ENCODE measurements at regions not wholly inside any gene's neighbourhood (a gene's known extent, or its start where the extent isn't known, plus 50 kb on each side); places are given as distances from the start of the nearest gene placed in this dataset.

DNA sequence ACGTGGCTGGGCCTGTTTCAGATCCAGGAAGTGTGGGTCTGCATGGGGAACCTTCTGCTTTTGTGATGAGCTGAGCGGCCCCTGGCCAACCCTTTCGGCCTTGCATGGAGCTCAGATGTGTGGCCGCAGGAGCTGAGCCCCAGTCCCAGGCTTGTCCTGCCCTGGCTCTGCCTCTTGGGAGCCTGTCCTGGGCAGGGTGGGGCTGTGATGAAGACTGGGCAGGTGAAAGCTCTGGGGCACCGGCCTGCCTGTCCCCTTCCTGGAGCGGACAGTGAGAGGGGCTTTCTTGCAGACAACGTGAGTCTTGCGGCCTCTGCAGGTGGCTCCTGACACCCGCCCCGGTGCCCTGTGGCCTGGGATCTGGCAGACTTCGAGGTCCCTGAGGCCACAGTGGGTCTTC, 1296.6 kb downstream of the BRD1 start:
- Histone ChIP-seq H3K27me3 (no peaks in the 10 kb centered on the region), H3K4me1 (replicated peaks in 1 of 2) (no peaks in the 10 kb centered on the region), H3K4me3 (no peak overlapping the region), H3K9me3 (replicated peaks in 1 of 3) (no peaks in the 10 kb centered on the region), H3K27ac (no peak overlapping the region), H3K36me3 (replicated peaks in 1 of 2) (no peaks in the 10 kb centered on the region)
- intact Hi-C loops (cut with DNase I), result no loop called here
- WGBS, 4 donors, result 69 to 80% (median 76%) methylated on average over 1 to 11 of the region's 11 CpGs
- TF ChIP-seq POLR2A (IDR thresholded peaks at IDR 0.05) (no peak), CTCF (IDR thresholded peaks at IDR 0.05) (no peak)
- DNase-seq, result no peak

- Histone ChIP-seq H3K27me3 (no peaks in the 10 kb centered on the region), H3K4me3 (no peak overlapping the region), H3K4me1 (replicated peaks in 1 of 2) (no peaks in the 10 kb centered on the region), H3K36me3 (replicated peaks in 1 of 2) (no peaks in the 10 kb centered on the region), H3K9me3 (replicated peaks in 1 of 3) (no peaks in the 10 kb centered on the region), H3K27ac (no peak overlapping the region)
- intact Hi-C loops (cut with DNase I), result no loop called here
- WGBS, 4 donors, result 66 to 78% (median 73%) methylated on average over 8 to 10 of the region's 10 CpGs
- DNase-seq, result no peak
- TF ChIP-seq CTCF (IDR thresholded peaks at IDR 0.05) (no peak), POLR2A (IDR thresholded peaks at IDR 0.05) (no peak)
Measured at GRCh38 chr22:48530666-48531065, 1297.0 kb downstream of the BRD1 start.

DNA sequence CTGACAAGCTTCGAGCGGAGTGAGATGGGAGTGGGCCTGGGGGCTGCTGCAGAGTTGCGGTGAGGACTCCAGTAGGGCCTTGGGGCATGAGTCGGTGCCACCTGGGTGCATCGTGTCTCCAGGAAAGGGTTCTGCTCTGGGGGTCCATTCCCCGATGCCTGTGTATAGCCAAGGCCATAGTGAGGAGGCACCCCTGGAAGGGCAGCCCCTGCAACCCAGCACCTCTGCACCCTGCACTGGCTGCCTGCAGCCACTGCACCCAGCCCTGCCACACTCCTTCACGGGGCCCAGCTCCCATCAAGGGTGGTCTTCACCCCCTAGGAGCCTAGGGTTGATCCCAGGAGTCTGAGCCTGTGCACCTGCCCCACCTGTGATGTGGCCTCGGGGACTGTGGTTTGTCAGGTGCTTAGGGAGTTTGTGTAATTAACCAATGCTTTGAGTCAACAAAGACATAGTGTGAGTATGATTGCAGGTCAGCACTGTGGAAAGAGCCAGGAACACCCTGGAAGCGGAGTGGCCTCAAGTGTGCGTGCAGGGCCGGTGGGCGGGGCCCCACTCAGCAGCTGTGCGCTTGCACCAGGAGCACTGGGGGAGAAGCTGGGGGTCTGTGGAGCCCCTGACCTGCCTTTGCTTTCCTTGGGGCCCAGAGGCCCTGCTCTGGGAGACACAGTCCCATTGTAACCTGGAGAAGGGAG, 1299.3 kb downstream of the BRD1 start:
- 85 to 94% (median 89%) methylated on average over 6 to 13 of the region's 13 CpGs for WGBS, 4 donors
- no peak overlapping the region for H3K27ac ChIP-seq
- DNase-seq, result no peak

DNA sequence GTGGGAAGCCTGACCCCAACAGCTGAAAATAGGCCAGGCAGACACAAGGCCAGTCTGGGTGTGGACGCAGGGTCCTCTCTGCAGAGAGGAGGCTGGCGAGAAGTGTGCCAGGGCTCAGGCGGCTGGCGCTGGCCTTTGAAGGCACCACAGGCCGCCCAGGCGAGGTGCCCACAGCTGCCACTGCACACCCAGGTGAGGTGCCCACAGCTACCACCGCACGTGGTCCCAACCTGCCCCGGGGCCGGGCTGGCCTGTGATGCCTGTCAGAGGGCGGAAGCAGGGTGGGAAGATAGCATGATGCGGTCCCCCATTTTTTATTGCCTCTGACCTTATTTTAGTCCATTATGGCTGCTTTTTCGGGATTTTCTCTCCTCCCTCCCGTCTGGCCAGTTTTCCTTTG, 1303.9 kb downstream of the BRD1 start:
- DNase-seq, result no peak
- no peak for TF ChIP-seq POLR2A (IDR thresholded peaks at IDR 0.05)
- TF ChIP-seq CTCF (IDR thresholded peaks at IDR 0.05), result no peak
- Histone ChIP-seq H3K27me3 (no peaks in the 10 kb centered on the region), H3K4me3 (no peak overlapping the region), H3K9me3 (replicated peaks in 1 of 3) (no peaks in the 10 kb centered on the region), H3K36me3 (replicated peaks in 1 of 2) (no peaks in the 10 kb centered on the region), H3K4me1 (replicated peaks in 1 of 2) (no peaks in the 10 kb centered on the region), H3K27ac (no peak overlapping the region)
- intact Hi-C loops (cut with DNase I), result no loop called here
- WGBS, 4 donors, result 80 to 92% (median 87%) methylated on average over 6 to 14 of the region's 14 CpGs

More for the DNA sequence above, 1299.3 kb downstream of the BRD1 start:
- no peak for TF ChIP-seq CTCF (IDR thresholded peaks at IDR 0.05)
- no peaks in the 10 kb centered on the region for H3K4me1 ChIP-seq (replicated peaks in 1 of 2)
- intact Hi-C loops (cut with DNase I), result no loop called here
- no peak overlapping the region for H3K4me3 ChIP-seq
- no peaks in the 10 kb centered on the region for H3K9me3 ChIP-seq (replicated peaks in 1 of 3)
- no peaks in the 10 kb centered on the region for H3K27me3 ChIP-seq
- H3K36me3 ChIP-seq (replicated peaks in 1 of 2), result no peaks in the 10 kb centered on the region

All from adrenal gland (tissue), 9 donors.